BJ (cell line): ENCODE measurements at regions not wholly inside any gene's neighbourhood (a gene's known extent, or its start where the extent isn't known, plus 50 kb on each side); places are given as distances from the start of the nearest gene placed in this dataset.

ENCODE experiments used
- CTCF ChIA-PET: fragments of 350-600 bp; formaldehyde crosslinking; extraction: SDS; loops from one replicate; lab custom pipeline; 2021; ENCODE audit warnings: antibody characterized with exemption, inconsistent platforms; lab: Yijun Ruan, JAX
- POLR2A ChIA-PET: fragments of 300-600 bp; sonication (Branson Sonifier 250); formaldehyde crosslinking; extraction: SDS; loops from one replicate; lab custom pipeline; 2021; ENCODE audit warnings: antibody characterized with exemption; lab: Charles Lee
- DNase-seq: peaks from one replicate; pipeline ENCODE4 v3.0.0-alpha.2; 2011; ENCODE audit warnings: low read depth
- H3K27me3 ChIP-seq: 2 replicates; pipeline ENCODE4 v1.6.0; 2011; ENCODE audit warnings: low read length; ENCODE audit not compliant: control insufficient read depth, insufficient read depth
- H3K36me3 ChIP-seq: 2 replicates; pipeline ENCODE4 v1.5.1; 2011; ENCODE audit warnings: low read length; ENCODE audit not compliant: control insufficient read depth, insufficient read depth
- H3K4me3 ChIP-seq: 2 replicates; pipeline ENCODE4 v1.5.1; 2011; ENCODE audit warnings: low read depth, mild to moderate bottlenecking, control low read depth, low read length
- CTCF ChIP-seq: IDR thresholded peaks from 2 replicates; pipeline ENCODE4 v1.5.1; 2011; ENCODE audit warnings: low read depth, mild to moderate bottlenecking, control low read depth, inconsistent platforms, low read length, moderate library complexity; ENCODE audit not compliant: insufficient read depth

- Histone ChIP-seq H3K4me3 (no peak overlapping the region), H3K27me3 (no peaks in the 10 kb centered on the region), H3K36me3 (no peaks in the 10 kb centered on the region)
- no peak for DNase-seq
- CTCF ChIA-PET, result no interaction called here
- POLR2A ChIA-PET, result no interaction called here
- TF ChIP-seq CTCF, result no peak
Observed at GRCh38 chr2:103462101-103462500, 700.3 kb downstream of the TMEM182 start.

GRCh38 chr2:103462712-103463111 is 700.9 kb downstream of the TMEM182 start:
- no peaks in the 10 kb centered on the region for H3K36me3 ChIP-seq
- no peak for TF ChIP-seq CTCF
- H3K27me3 ChIP-seq, result no peaks in the 10 kb centered on the region
- POLR2A ChIA-PET, result no interaction called here
- CTCF ChIA-PET, result no interaction called here
- DNase-seq, result no peak
- no peak overlapping the region for H3K4me3 ChIP-seq

- ChIA-PET CTCF (no interaction called here), POLR2A (no interaction called here)
- Histone ChIP-seq H3K4me3 (no peak overlapping the region), H3K27me3 (no peaks in the 10 kb centered on the region), H3K36me3 (no peaks in the 10 kb centered on the region)
- no peak for DNase-seq
- TF ChIP-seq CTCF, result no peak
Observed at GRCh38 chr2:103464831-103465230, 703.0 kb downstream of the TMEM182 start.

- no peak for DNase-seq
- H3K36me3 ChIP-seq, result no peaks in the 10 kb centered on the region
- no peak for TF ChIP-seq CTCF
- H3K4me3 ChIP-seq, result no peak overlapping the region
- H3K27me3 ChIP-seq, result no peaks in the 10 kb centered on the region
- POLR2A ChIA-PET, result no interaction called here
- CTCF ChIA-PET, result no interaction called here
Observed at GRCh38 chr2:103469800-103470199, 708.0 kb downstream of the TMEM182 start.

- no peak for DNase-seq
- no peak for TF ChIP-seq CTCF
- Histone ChIP-seq H3K36me3 (no peaks in the 10 kb centered on the region), H3K27me3 (no peaks in the 10 kb centered on the region), H3K4me3 (no peak overlapping the region)
- POLR2A ChIA-PET, result no interaction called here
- CTCF ChIA-PET, result no interaction called here
Observed at GRCh38 chr2:103484906-103485305, 723.1 kb downstream of the TMEM182 start.
